Activated CD8-positive, alpha-beta T cell treated with anti-CD3 and anti-CD28 coated beads for 36 hours (primary cell): ENCODE measurements at regions not wholly inside any gene's neighbourhood (a gene's known extent, or its start where the extent isn't known, plus 50 kb on each side); places are given as distances from the start of the nearest gene placed in this dataset.

ENCODE experiments used
- ATAC-seq: fragments of 200-7000 bp; cut with Tn5 transposase; one replicate; pipeline ENCODE4 v1.10.0; 2021; ENCODE audit warnings: mild to moderate bottlenecking, moderate library complexity
- CTCF ChIA-PET: fragments of 350-600 bp; sonication (Branson Sonifier 250); formaldehyde crosslinking; loops from one replicate; lab custom pipeline; 2021; ENCODE audit warnings: antibody characterized with exemption; lab: Charles Lee
- POLR2A ChIA-PET: fragments of 350-600 bp; sonication (Branson Sonifier 250); formaldehyde crosslinking; loops from one replicate; lab custom pipeline; 2021; ENCODE audit warnings: antibody characterized with exemption; lab: Charles Lee
- DNase-seq: peaks from one replicate; pipeline ENCODE4 v3.0.0-alpha.2; 2020
- H3K27ac Mint-ChIP-seq: one replicate; pipeline ENCODE4 v1.8.0; 2021; ENCODE audit warnings: mild to moderate bottlenecking, mixed read lengths
- H3K27me3 Mint-ChIP-seq: one replicate; pipeline ENCODE4 v1.8.0; 2021; ENCODE audit warnings: mixed read lengths
- H3K36me3 Mint-ChIP-seq: one replicate; pipeline ENCODE4 v1.8.0; 2021; ENCODE audit warnings: low read depth, mixed read lengths
- H3K4me1 Mint-ChIP-seq: one replicate; pipeline ENCODE4 v1.8.0; 2021; ENCODE audit warnings: low read depth, mixed read lengths
- H3K4me3 Mint-ChIP-seq: one replicate; pipeline ENCODE4 v1.8.0; 2021; ENCODE audit warnings: mild to moderate bottlenecking, moderate library complexity, mixed read lengths
- H3K9me3 Mint-ChIP-seq: one replicate; pipeline ENCODE4 v1.8.0; 2021; ENCODE audit warnings: mixed read lengths
- intact Hi-C: fragments of 100-400 bp; cut with micrococcal nuclease; formaldehyde crosslinking; loops from one replicate; pipeline ENCODE4 v1.10.0; 2022
- TF ChIP-seq, protein P1 (sequence below): fragments of 200-600 bp; IDR thresholded peaks from one replicate; pipeline ENCODE4 v1.8.0; 2022; ENCODE audit warnings: antibody characterized with exemption, mild to moderate bottlenecking

DNA sequence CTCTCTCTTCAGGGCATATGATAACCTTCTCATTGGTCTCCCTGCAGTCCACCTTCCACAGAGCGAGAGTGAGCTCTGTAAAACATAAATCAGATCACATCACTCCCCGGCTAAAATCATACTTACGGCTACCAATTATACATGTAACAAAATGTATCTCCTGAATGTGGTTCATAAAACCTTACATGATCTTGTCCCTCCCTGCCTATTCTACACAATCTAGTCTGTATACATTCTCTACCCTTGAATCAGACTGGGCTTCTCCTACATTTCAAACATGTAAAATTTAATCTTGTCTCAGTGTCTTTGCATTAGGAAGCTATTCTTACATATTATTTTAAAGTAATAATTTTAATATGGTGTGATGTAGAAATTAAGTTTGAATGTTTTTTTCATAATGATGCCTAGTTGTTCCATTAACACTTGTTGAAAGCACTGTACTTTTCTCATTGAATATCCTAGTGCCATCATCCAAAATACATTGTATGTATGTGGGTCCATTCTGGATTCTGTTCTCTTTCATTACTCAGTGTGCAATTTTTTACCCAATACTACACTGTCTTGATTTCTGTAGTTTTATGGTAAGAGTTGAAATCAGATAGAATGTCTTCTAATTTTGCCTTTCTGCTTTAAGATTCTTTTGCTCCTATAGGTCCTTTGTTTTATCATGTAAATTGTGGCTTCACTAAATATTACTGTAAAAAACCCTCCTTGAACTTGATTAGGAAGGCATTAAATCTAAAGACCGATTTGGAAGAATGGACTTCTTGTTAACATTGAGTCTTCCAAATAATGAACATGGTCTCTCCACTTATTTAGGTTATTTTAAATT, 403.3 kb upstream of the EPHA7 start:
- ChIA-PET CTCF (no interaction called here), POLR2A (no interaction called here)
- Mint-ChIP-seq H3K9me3 (peaks cover 3% of the 10 kb centered on the region), H3K4me1 (no peaks in the 10 kb centered on the region), H3K36me3 (no peaks in the 10 kb centered on the region), H3K27me3 (no peaks in the 10 kb centered on the region), H3K27ac (no peak overlapping the region), H3K4me3 (no peak overlapping the region)
- DNase-seq (no peak), ATAC-seq (no peak)
- TF ChIP-seq, protein P1, sequence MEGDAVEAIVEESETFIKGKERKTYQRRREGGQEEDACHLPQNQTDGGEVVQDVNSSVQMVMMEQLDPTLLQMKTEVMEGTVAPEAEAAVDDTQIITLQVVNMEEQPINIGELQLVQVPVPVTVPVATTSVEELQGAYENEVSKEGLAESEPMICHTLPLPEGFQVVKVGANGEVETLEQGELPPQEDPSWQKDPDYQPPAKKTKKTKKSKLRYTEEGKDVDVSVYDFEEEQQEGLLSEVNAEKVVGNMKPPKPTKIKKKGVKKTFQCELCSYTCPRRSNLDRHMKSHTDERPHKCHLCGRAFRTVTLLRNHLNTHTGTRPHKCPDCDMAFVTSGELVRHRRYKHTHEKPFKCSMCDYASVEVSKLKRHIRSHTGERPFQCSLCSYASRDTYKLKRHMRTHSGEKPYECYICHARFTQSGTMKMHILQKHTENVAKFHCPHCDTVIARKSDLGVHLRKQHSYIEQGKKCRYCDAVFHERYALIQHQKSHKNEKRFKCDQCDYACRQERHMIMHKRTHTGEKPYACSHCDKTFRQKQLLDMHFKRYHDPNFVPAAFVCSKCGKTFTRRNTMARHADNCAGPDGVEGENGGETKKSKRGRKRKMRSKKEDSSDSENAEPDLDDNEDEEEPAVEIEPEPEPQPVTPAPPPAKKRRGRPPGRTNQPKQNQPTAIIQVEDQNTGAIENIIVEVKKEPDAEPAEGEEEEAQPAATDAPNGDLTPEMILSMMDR = no peak
- intact Hi-C loops = no loop called here

DNA sequence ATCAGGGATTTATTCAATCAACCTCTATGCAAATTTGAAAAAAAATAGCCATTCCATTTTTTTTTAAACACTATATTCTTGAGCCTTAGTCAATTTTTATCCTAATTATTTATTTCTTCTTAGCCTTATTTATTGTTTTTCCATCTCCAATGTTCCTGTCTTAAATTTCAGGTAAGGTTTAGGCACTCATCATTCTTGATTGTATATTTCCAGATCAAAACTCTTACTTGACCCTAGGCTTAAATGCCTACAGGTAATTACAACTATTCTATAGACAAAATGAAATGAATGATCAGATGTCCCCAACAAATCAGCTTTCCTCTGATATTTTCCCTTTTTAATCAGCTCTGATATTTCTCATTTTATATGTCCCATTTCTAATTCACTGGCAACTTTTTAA, 402.6 kb upstream of the EPHA7 start:
- no peaks in the 10 kb centered on the region for H3K27me3 Mint-ChIP-seq
- TF ChIP-seq, protein P1 = no peak
- ChIA-PET POLR2A (no interaction called here), CTCF (no interaction called here)
- intact Hi-C loops = no loop called here
- no peak overlapping the region for H3K27ac Mint-ChIP-seq
- peaks cover 3% of the 10 kb centered on the region for H3K9me3 Mint-ChIP-seq
- DNase-seq (no peak), ATAC-seq (no peak)
- no peaks in the 10 kb centered on the region for H3K4me1 Mint-ChIP-seq
- no peaks in the 10 kb centered on the region for H3K36me3 Mint-ChIP-seq
- no peak overlapping the region for H3K4me3 Mint-ChIP-seq

DNA sequence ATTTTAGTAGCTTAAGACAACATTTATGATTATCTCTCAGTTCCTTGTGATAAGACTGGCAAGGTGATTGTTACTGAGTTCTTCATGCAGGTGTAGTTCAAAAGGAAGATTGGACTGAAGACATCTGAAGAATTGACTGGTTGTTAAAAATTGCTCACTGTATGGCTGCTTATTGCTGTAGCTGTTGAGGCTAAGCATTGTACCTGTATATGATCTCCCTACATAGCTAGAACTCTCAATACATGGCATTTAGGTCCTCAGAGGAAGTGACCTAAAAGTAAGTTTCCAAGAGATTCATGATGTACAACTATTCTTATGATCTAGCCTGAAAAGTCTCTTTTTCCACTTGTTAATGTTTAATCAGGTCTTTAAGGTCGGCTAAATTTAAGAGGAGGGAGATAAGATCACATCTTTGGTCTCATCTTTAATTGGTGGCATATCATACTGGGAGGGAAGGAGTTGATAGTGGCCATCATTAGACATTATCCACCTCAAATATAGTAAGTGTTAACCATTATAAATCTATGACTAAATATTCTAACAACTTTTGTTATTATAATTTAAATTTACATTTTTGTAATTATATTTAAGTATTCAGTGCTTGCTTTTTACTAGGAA, 401.2 kb upstream of the EPHA7 start:
- Mint-ChIP-seq H3K9me3 (peaks cover 3% of the 10 kb centered on the region), H3K27ac (no peak overlapping the region), H3K4me1 (no peaks in the 10 kb centered on the region), H3K27me3 (no peaks in the 10 kb centered on the region), H3K4me3 (no peak overlapping the region), H3K36me3 (no peaks in the 10 kb centered on the region)
- intact Hi-C loops = no loop called here
- DNase-seq (no peak), ATAC-seq (no peak)
- ChIA-PET CTCF (no interaction called here), POLR2A (no interaction called here)
- TF ChIP-seq, protein P1 = no peak

DNA sequence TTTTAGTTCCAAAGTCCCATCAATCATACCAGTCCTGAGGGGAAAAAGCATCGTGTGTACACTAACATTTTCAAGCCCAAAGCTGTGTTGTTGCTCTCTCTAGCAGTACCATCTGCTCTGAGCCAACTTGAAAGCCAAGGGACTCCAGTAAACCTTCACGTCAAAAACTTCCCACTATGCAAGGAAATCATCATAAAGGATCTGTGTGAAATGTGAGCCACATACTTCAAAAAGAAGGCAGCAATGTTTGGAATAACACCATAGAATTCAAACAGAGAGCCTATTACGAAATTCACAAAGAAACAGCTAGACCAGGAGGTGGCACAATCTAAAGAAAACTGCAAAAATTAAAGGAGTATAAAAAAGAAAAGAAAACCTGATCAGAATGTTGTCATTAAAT, 399.8 kb upstream of the EPHA7 start:
- Mint-ChIP-seq H3K27me3 (no peaks in the 10 kb centered on the region), H3K4me1 (no peaks in the 10 kb centered on the region), H3K9me3 (peaks cover 3% of the 10 kb centered on the region), H3K4me3 (no peak overlapping the region), H3K36me3 (no peaks in the 10 kb centered on the region), H3K27ac (no peak overlapping the region)
- CTCF ChIA-PET = no interaction called here
- POLR2A ChIA-PET = no interaction called here
- no peak for ATAC-seq
- intact Hi-C loops = no loop called here
- TF ChIP-seq, protein P1 = no peak
- DNase-seq = no peak

DNA sequence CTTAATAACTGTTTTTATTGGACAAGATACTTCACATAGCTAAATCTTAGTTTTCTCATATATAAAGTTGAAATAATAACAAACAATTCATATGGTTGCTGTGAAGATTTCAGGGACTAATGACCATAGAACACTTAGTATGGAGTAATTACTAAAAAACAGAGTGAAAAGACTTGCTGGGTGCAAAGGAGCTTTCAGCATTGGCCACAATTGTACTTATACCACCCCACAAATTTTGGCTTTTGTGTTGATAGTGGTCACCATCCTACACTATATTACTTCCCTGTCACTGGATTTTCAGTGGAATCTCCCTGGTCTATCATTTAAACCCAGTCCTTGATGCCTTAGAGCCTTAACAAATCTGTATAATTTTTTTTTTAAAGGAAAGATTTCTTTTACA, 398.6 kb upstream of the EPHA7 start:
- ChIA-PET POLR2A (no interaction called here), CTCF (no interaction called here)
- no peak overlapping the region for H3K4me3 Mint-ChIP-seq
- TF ChIP-seq, protein P1 = no peak
- no peak for ATAC-seq
- H3K9me3 Mint-ChIP-seq = no peaks in the 10 kb centered on the region
- H3K4me1 Mint-ChIP-seq = no peaks in the 10 kb centered on the region
- DNase-seq = no peak
- no peaks in the 10 kb centered on the region for H3K36me3 Mint-ChIP-seq
- H3K27ac Mint-ChIP-seq = no peak overlapping the region
- intact Hi-C loops = no loop called here
- no peaks in the 10 kb centered on the region for H3K27me3 Mint-ChIP-seq
